H1 (cell line): ENCODE measurements at regions not wholly inside any gene's neighbourhood (a gene's known extent, or its start where the extent isn't known, plus 50 kb on each side); places are given as distances from the start of the nearest gene placed in this dataset.

Source experiments
- CTCF ChIA-PET: fragments of 300-600 bp; sonication (Branson Sonifier 250); formaldehyde crosslinking; loops from one replicate; lab custom pipeline; 2021; ENCODE audit not compliant: partially characterized antibody; lab: Charles Lee
- POLR2A ChIA-PET: fragments of 300-600 bp; sonication (Branson Sonifier 250); formaldehyde crosslinking; loops from one replicate; lab custom pipeline; 2021; ENCODE audit warnings: inconsistent platforms; ENCODE audit not compliant: partially characterized antibody; lab: Charles Lee
- DNase-seq, 2 experiments: peaks; one replicate each; pipeline versions ENCODE4 v3.0.0 to v3.0.0-alpha.2; 2010 to 2022; ENCODE audit warnings: low spot score in 2 of 2, low read depth in 1 of 2, mixed read lengths in 1 of 2
- FAIRE-seq: peaks from 2 replicates; lab custom pipeline; 2011; peaks lifted over from hg19 to GRCh38; lab: Jason Lieb, UNC
- H2AFZ ChIP-seq: 2 replicates; pipeline ENCODE4 v1.8.1; 2012; ENCODE audit warnings: low read length, inconsistent platforms
- H2AK5ac ChIP-seq: 2 replicates; pipeline ENCODE4 v1.6.1; 2013; ENCODE audit warnings: low read depth, low read length
- H2BK120ac ChIP-seq: replicated peaks from 2 replicates; pipeline ENCODE3; 2013; ENCODE audit warnings: low read depth, low read length, inconsistent platforms
- H2BK12ac ChIP-seq: 2 replicates; pipeline ENCODE4 v1.6.1; 2013; ENCODE audit warnings: low read depth, low read length
- H2BK15ac ChIP-seq: 2 replicates; pipeline ENCODE4 v1.6.1; 2013; ENCODE audit warnings: low read length
- H2BK20ac ChIP-seq: 2 replicates; pipeline ENCODE4 v1.6.1; 2013; ENCODE audit warnings: low read length
- H2BK5ac ChIP-seq: 2 replicates; pipeline ENCODE4 v1.6.1; 2013; ENCODE audit warnings: low read depth, low read length
- H3K14ac ChIP-seq: 2 replicates; pipeline ENCODE4 v1.6.1; 2013; ENCODE audit warnings: inconsistent platforms; ENCODE audit not compliant: insufficient read length
- H3K18ac ChIP-seq: 2 replicates; pipeline ENCODE4 v1.6.1; 2013; ENCODE audit warnings: low read length; ENCODE audit errors: extremely low read depth
- H3K23ac ChIP-seq: 2 replicates; pipeline ENCODE4 v1.6.1; 2013; ENCODE audit warnings: inconsistent platforms; ENCODE audit not compliant: insufficient read length
- H3K23me2 ChIP-seq: 2 replicates; pipeline ENCODE4 v1.6.1; 2013; ENCODE audit warnings: low read depth, low read length
- H3K27ac ChIP-seq: 2 replicates; pipeline ENCODE4 v1.6.1; 2011; ENCODE audit warnings: low read depth, low read length, inconsistent platforms
- H3K27me3 ChIP-seq, 4 experiments: replicated peaks in 1 of 4; 1 replicate in 1 of 4; 2 replicates in 3 of 4; pipeline versions ENCODE4 v1.6.1 to v1.8.1; 2011 to 2013; ENCODE audit warnings: low read length in 3 of 4, mild to moderate bottlenecking in 3 of 4, inconsistent platforms in 2 of 4, mixed read lengths in 2 of 4, moderate library complexity in 1 of 4; ENCODE audit not compliant: control insufficient read depth in 3 of 4, insufficient read depth in 3 of 4; ENCODE audit errors: extremely low read depth in 1 of 4
- H3K36me3 ChIP-seq, 4 experiments: 2 replicates each; pipeline versions ENCODE4 v1.6.1 to v1.8.1; 2011 to 2013; ENCODE audit warnings: mild to moderate bottlenecking in 4 of 4, low read length in 3 of 4, moderate library complexity in 2 of 4, control low read depth in 1 of 4, inconsistent platforms in 1 of 4; ENCODE audit not compliant: insufficient read depth in 4 of 4, control insufficient read depth in 2 of 4
- H3K4ac ChIP-seq: replicated peaks from 2 replicates; pipeline ENCODE3; 2013; ENCODE audit warnings: low read length, low read depth, mixed read lengths, inconsistent platforms; ENCODE audit not compliant: insufficient read length
- H3K4me1 ChIP-seq, 4 experiments: replicated peaks in 1 of 4; 1 replicate in 1 of 4; 2 replicates in 3 of 4; pipeline versions ENCODE4 v1.6.1 to v1.8.1; 2011 to 2013; ENCODE audit warnings: low read length in 3 of 4, inconsistent platforms in 2 of 4, mixed read lengths in 1 of 4; ENCODE audit not compliant: insufficient read depth in 4 of 4, control insufficient read depth in 3 of 4
- H3K4me2 ChIP-seq, 2 experiments: 2 replicates each; pipeline versions ENCODE4 v1.6.1 to v1.8.1; 2011 to 2013; ENCODE audit warnings: low read depth in 2 of 2, low read length in 2 of 2, control low read depth in 1 of 2, inconsistent platforms in 1 of 2, mild to moderate bottlenecking in 1 of 2; ENCODE audit not compliant: insufficient read depth in 1 of 2
- H3K4me3 ChIP-seq, 4 experiments: fragments of 200-600, 300-600 bp in 1 of 4; sonication (generic), shearing (Covaris generic), sonication (Bioruptor Twin) in 1 of 4; 2 replicates each; pipeline versions ENCODE4 v1.5.1 to v1.8.1; 2011 to 2016; ENCODE audit warnings: low read length in 4 of 4, low read depth in 3 of 4, control low read depth in 2 of 4, inconsistent platforms in 2 of 4, mild to moderate bottlenecking in 2 of 4, mixed read lengths in 1 of 4, moderate library complexity in 1 of 4; ENCODE audit not compliant: insufficient read depth in 2 of 4; ENCODE audit errors: extremely low read depth in 1 of 4
- H3K56ac ChIP-seq: replicated peaks from 2 replicates; pipeline ENCODE3; 2013; ENCODE audit warnings: low read depth, mild to moderate bottlenecking, mixed read lengths, low read length, inconsistent platforms; ENCODE audit not compliant: insufficient read length
- H3K79me1 ChIP-seq: 2 replicates; pipeline ENCODE4 v1.6.1; 2013; ENCODE audit warnings: low read depth, low read length, control low read depth
- H3K79me2 ChIP-seq, 2 experiments: 2 replicates each; pipeline versions ENCODE4 v1.6.1 to v1.8.1; 2012 to 2013; ENCODE audit warnings: low read length in 2 of 2, mild to moderate bottlenecking in 2 of 2, inconsistent platforms in 1 of 2; ENCODE audit not compliant: insufficient read depth in 2 of 2, control insufficient read depth in 1 of 2
- H3K9ac ChIP-seq, 4 experiments: replicated peaks in 1 of 4; 1 replicate in 1 of 4; 2 replicates in 3 of 4; pipeline versions ENCODE4 v1.6.1 to v1.8.1; 2011 to 2013; ENCODE audit warnings: low read depth in 3 of 4, low read length in 3 of 4, control low read depth in 2 of 4, mild to moderate bottlenecking in 2 of 4, moderate library complexity in 2 of 4, inconsistent platforms in 1 of 4; ENCODE audit errors: extremely low read depth in 1 of 4
- H3K9me3 ChIP-seq, 2 experiments: 2 replicates each; pipeline versions ENCODE4 v1.6.1 to v1.8.1; 2012 to 2013; ENCODE audit warnings: mild to moderate bottlenecking in 2 of 2, moderate library complexity in 2 of 2, control low read depth in 1 of 2, inconsistent platforms in 1 of 2, low read depth in 1 of 2, low read length in 1 of 2, mixed read lengths in 1 of 2; ENCODE audit not compliant: insufficient read depth in 2 of 2
- H4K20me1 ChIP-seq, 2 experiments: replicated peaks in 1 of 2; 2 replicates each; pipeline versions ENCODE3 to v1.8.1; 2011 to 2013; ENCODE audit warnings: inconsistent platforms in 2 of 2, low read length in 2 of 2, mild to moderate bottlenecking in 1 of 2; ENCODE audit not compliant: insufficient read depth in 2 of 2, control insufficient read depth in 1 of 2
- H4K5ac ChIP-seq: 2 replicates; pipeline ENCODE4 v1.6.1; 2013; ENCODE audit warnings: low read length, low read depth, mixed read lengths, inconsistent platforms; ENCODE audit not compliant: insufficient read length
- H4K8ac ChIP-seq: 2 replicates; pipeline ENCODE4 v1.8.0; 2013; ENCODE audit warnings: mild to moderate bottlenecking, moderate library complexity, low read length, inconsistent platforms; ENCODE audit not compliant: insufficient read depth; ENCODE audit errors: extremely low read depth
- H4K91ac ChIP-seq: replicated peaks from 2 replicates; pipeline ENCODE3; 2013; ENCODE audit warnings: low read length, mixed read lengths, inconsistent platforms; ENCODE audit not compliant: insufficient read length
- ASH2L ChIP-seq: fragments of 200-600, 300-600 bp; sonication (generic); IDR thresholded peaks from one replicate; pipeline ENCODE4 v1.7.1; 2017; ENCODE audit warnings: low read length
- ATF3 ChIP-seq: IDR thresholded peaks from 2 replicates; pipeline ENCODE4 v1.6.1; 2011; ENCODE audit warnings: low read depth, mild to moderate bottlenecking, low read length; ENCODE audit not compliant: insufficient read depth
- BACH1 ChIP-seq: IDR thresholded peaks from 2 replicates; pipeline ENCODE4 v1.6.1; 2012; ENCODE audit warnings: low read length, improper control_type of control experiment
- EZH2 ChIP-seq: fragments of 200-600 bp; sonication (generic); IDR thresholded peaks from 2 replicates; pipeline ENCODE4 v1.7.1; 2012; ENCODE audit warnings: low read depth, mild to moderate bottlenecking, moderate library complexity, low read length, inconsistent platforms; ENCODE audit not compliant: severe bottlenecking
- GABPA ChIP-seq: IDR thresholded peaks from 2 replicates; pipeline ENCODE4 v1.6.1; 2011; ENCODE audit warnings: mild to moderate bottlenecking, low read length, moderate library complexity, borderline replicate concordance; ENCODE audit not compliant: insufficient read depth
- KDM5A ChIP-seq: fragments of 200-600 bp; IDR thresholded peaks from 2 replicates; pipeline ENCODE4 v1.7.1; 2012; ENCODE audit warnings: mild to moderate bottlenecking, low read length, inconsistent platforms, mixed read lengths
- NRF1 ChIP-seq: IDR thresholded peaks from 2 replicates; pipeline ENCODE4 v1.6.1; 2011; ENCODE audit warnings: mild to moderate bottlenecking, low read depth, low read length, improper control_type of control experiment
- SIX5 ChIP-seq: IDR thresholded peaks from 2 replicates; pipeline ENCODE4 v1.6.1; 2011; ENCODE audit warnings: mild to moderate bottlenecking, low read depth, low read length
- SP4 ChIP-seq: IDR thresholded peaks from 2 replicates; pipeline ENCODE4 v1.6.1; 2012; ENCODE audit warnings: low read length, inconsistent platforms
- TAF1 ChIP-seq: IDR thresholded peaks from 2 replicates; pipeline ENCODE4 v1.6.1; 2011; ENCODE audit warnings: mild to moderate bottlenecking, low read depth, low read length
- TCF12 ChIP-seq: IDR thresholded peaks from 2 replicates; pipeline ENCODE4 v1.6.1; 2011; ENCODE audit warnings: low read depth, mild to moderate bottlenecking, low read length
- WGBS, 2 experiments: shearing (Covaris generic) in 1 of 2; methylation state at CpG; one replicate each; pipeline versions ENCODE4 v1.1.6 to v1.1.7; 2013 to 2015; ENCODE audit warnings: low lambda C conversion rate in 2 of 2, mixed read lengths in 2 of 2, inconsistent platforms in 1 of 2, low coverage in 1 of 2, missing lambda C conversion rate in 1 of 2; ENCODE audit not compliant: insufficient replicate concordance in 2 of 2, insufficient coverage in 1 of 2, insufficient read length in 1 of 2; ENCODE audit errors: extremely low coverage in 1 of 2, missing lambda C conversion rate in 1 of 2; 5-methylcytosine and 5-hydroxymethylcytosine counted together
- TF ChIP-seq, protein P1 (sequence below): IDR thresholded peaks from 2 replicates; pipeline ENCODE4 v1.6.1; 2012; ENCODE audit warnings: low read length, inconsistent platforms

DNA sequence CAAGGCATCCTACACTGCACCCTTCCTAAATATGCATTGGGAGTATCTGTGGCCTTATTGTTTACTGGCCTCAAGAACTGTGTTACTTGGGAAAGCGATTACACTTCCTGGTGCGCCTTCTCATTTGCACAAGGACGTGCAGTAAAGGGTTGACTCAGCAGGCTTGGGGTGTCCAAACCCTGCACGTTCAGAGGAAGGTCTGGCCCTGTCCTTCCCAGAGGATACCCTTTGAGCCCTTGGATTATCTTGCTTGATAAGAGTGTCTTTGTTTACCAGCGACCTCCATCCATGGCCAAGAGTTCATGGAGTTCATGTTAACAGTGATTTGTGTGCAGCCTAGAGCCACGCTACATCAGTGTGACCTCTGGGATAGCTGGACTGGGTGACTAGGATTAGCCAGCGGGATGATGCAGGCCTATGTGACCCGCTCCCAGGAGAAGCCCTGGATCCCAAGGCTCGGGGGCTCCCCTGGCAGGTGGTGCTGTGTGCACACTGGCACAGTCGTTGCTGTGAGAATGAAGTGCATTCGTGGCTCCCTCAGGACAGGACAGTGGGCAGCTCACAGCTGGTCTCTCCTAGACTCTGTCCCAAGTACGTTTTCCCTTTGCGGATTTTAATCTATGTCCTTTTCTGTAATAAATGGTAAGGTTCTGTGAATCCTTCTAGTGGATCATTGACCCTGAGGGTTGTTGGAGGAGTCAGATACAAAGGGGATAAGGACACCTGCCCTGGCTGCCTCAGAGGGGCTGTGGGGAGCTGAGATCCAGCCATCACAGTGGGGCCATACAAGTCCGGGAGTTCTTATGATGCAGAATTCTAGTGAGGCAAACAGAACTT is 73.5 kb downstream of the TTLL2 start:
- no peak overlapping the region for H2BK15ac ChIP-seq
- peak; percentile 13 for FAIRE-seq
- no peak overlapping the region for H2AFZ ChIP-seq
- H2BK12ac ChIP-seq, result no peak overlapping the region
- H3K9ac ChIP-seq, result no peak overlapping the region; a peak in 1 of 7 replicates
- no peak overlapping the region for H4K5ac ChIP-seq
- no peak overlapping the region for H2AK5ac ChIP-seq
- no peak for DNase-seq
- H3K4me3 ChIP-seq, result no peak overlapping the region
- no peak overlapping the region for H3K4me2 ChIP-seq
- no peak overlapping the region for H3K56ac ChIP-seq
- no peak overlapping the region for H3K23ac ChIP-seq
- no peak overlapping the region for H3K4ac ChIP-seq
- no peak overlapping the region for H3K14ac ChIP-seq
- ChIA-PET POLR2A (no interaction called here), CTCF (no interaction called here)
- no peak overlapping the region for H2BK20ac ChIP-seq
- no peak overlapping the region for H3K27ac ChIP-seq
- H2BK120ac ChIP-seq, result no peak overlapping the region
- H3K9me3 ChIP-seq, result no peaks in the 10 kb centered on the region
- no peaks in the 10 kb centered on the region for H3K23me2 ChIP-seq
- H3K4me1 ChIP-seq, result peaks cover 0 to 6% (median 0%) of the 10 kb centered on the region in 4 experiments; a peak in 3 of 7 replicates
- no peaks in the 10 kb centered on the region for H3K79me1 ChIP-seq
- 91% methylated on average over 14 of the region's 14 CpGs; no CpG with 5 or more reads in 1 of the 2 experiments for WGBS, 2 experiments
- no peaks in the 10 kb centered on the region for H3K79me2 ChIP-seq
- no peak overlapping the region for H2BK5ac ChIP-seq
- H3K27me3 ChIP-seq, result no peaks in the 10 kb centered on the region
- no peak overlapping the region for H4K91ac ChIP-seq
- H4K8ac ChIP-seq, result no peak overlapping the region
- H3K18ac ChIP-seq, result no peak overlapping the region
- H3K36me3 ChIP-seq, result no peaks in the 10 kb centered on the region
- no peaks in the 10 kb centered on the region for H4K20me1 ChIP-seq
- TF ChIP-seq KDM5A (no peak), NRF1 (no peak), TAF1 (no peak), SIX5 (no peak), ATF3 (no peak), GABPA (no peak), TCF12 (no peak), EZH2 (no peak), SP4 (no peak), ASH2L (no peak), BACH1 (no peak)
- TF ChIP-seq, protein P1, sequence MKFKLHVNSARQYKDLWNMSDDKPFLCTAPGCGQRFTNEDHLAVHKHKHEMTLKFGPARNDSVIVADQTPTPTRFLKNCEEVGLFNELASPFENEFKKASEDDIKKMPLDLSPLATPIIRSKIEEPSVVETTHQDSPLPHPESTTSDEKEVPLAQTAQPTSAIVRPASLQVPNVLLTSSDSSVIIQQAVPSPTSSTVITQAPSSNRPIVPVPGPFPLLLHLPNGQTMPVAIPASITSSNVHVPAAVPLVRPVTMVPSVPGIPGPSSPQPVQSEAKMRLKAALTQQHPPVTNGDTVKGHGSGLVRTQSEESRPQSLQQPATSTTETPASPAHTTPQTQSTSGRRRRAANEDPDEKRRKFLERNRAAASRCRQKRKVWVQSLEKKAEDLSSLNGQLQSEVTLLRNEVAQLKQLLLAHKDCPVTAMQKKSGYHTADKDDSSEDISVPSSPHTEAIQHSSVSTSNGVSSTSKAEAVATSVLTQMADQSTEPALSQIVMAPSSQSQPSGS, result no peak
